Epithelial cell of esophagus (primary cell): ENCODE measurements at regions not wholly inside any gene's neighbourhood (a gene's known extent, or its start where the extent isn't known, plus 50 kb on each side); places are given as distances from the start of the nearest gene placed in this dataset.
A peak's percentile ranks its signal among the peaks of the same experiment; 100 is the strongest.

Source experiments
- DNase-seq: peaks from one replicate; pipeline ENCODE4 v3.0.0; 2010; ENCODE audit warnings: low read depth
- H3K4me3 ChIP-seq: 2 replicates; pipeline ENCODE4 v1.5.1; 2011; ENCODE audit warnings: mild to moderate bottlenecking, low read length, control low read depth
- TF ChIP-seq, protein P1 (sequence below): IDR thresholded peaks from 2 replicates; pipeline ENCODE4 v1.5.1; 2011; ENCODE audit warnings: low read depth, mild to moderate bottlenecking, low read length, control low read depth, inconsistent platforms; ENCODE audit not compliant: insufficient read depth; ENCODE audit errors: missing control alignments

DNA sequence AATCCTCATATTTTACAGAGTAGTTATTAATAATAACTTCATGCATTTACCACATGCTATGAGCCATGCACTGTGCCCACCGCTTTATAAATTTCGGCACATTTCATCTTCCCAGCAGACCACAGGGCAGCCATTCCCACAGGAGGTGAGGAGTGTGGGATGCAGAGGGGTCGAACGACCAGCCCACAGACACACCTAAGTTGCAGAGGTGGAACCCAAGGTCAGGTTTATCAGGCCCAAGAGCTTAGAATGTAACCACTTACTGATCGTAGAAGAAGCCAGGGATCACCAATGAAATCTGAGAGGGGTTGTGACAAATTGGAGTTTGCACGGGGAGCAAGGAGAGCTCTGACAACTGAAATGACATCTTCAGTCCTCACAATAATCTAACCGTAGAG is 303.0 kb upstream of the MSX2 start:
- no peak for DNase-seq
- TF ChIP-seq, protein P1, sequence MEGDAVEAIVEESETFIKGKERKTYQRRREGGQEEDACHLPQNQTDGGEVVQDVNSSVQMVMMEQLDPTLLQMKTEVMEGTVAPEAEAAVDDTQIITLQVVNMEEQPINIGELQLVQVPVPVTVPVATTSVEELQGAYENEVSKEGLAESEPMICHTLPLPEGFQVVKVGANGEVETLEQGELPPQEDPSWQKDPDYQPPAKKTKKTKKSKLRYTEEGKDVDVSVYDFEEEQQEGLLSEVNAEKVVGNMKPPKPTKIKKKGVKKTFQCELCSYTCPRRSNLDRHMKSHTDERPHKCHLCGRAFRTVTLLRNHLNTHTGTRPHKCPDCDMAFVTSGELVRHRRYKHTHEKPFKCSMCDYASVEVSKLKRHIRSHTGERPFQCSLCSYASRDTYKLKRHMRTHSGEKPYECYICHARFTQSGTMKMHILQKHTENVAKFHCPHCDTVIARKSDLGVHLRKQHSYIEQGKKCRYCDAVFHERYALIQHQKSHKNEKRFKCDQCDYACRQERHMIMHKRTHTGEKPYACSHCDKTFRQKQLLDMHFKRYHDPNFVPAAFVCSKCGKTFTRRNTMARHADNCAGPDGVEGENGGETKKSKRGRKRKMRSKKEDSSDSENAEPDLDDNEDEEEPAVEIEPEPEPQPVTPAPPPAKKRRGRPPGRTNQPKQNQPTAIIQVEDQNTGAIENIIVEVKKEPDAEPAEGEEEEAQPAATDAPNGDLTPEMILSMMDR = no peak
- no peak overlapping the region for H3K4me3 ChIP-seq

DNA sequence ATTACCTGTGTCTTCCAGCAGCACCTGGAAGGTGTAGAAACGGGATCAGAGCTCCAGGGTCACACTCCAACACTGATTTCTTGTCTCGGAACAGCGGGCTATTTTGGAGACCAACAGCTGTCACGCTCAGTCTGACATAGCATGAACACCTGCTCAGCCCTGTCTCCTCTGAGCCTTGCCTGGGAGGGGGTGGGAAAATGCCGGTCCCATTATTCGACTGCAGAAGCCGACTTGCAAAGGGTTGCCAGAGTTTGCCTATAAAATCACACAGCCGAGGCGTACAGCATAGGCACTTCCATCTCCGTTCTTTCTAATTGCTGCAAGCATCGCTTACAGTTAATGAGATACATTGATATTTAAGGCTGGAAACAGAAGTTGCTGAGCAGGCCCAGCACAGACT is 300.8 kb upstream of the MSX2 start:
- no peak for DNase-seq

DNA sequence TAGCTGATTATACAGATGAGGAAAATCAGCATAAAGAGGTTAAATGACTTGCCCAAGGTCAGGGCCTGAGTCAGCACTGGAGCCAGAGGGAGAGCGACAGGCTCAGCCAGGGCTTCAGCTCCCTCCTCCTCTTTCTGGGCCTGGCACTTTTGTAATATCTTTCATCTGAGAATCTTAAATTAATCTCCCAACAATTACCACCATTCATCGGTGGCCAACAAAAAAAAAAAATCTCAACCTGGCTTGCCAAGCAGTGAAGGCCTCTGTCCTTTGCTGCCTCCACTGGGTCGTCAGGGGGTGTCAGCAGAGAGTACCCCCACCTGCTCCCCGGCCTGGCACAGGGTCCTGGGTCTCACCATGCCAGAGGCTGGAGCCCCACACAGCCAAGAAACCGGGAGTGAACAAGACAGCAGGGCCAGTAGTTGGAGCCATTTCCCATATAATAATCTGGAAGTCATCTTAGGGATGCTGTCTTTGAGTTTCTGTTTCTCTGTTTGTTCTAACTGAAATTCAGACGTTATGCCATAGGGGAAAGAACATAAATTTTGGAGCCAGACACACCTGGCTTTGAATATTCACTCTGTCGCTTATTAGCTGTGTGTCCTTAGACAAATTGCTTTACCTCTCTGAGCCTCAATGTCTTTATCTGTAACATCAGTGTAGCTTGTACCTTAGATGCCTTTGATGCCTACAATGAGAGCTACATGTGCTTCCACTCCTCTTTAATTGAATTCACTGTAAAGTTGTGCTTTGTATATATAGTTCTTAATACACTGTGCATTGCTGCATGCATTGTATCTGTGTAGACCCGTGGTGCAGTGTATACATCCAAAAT is 299.9 kb upstream of the MSX2 start:
- no peak overlapping the region for H3K4me3 ChIP-seq
- no peak for DNase-seq
- TF ChIP-seq, protein P1 = no peak

More for the DNA sequence above, 300.8 kb upstream of the MSX2 start:
- TF ChIP-seq, protein P1 = no peak
- no peak overlapping the region for H3K4me3 ChIP-seq

DNA sequence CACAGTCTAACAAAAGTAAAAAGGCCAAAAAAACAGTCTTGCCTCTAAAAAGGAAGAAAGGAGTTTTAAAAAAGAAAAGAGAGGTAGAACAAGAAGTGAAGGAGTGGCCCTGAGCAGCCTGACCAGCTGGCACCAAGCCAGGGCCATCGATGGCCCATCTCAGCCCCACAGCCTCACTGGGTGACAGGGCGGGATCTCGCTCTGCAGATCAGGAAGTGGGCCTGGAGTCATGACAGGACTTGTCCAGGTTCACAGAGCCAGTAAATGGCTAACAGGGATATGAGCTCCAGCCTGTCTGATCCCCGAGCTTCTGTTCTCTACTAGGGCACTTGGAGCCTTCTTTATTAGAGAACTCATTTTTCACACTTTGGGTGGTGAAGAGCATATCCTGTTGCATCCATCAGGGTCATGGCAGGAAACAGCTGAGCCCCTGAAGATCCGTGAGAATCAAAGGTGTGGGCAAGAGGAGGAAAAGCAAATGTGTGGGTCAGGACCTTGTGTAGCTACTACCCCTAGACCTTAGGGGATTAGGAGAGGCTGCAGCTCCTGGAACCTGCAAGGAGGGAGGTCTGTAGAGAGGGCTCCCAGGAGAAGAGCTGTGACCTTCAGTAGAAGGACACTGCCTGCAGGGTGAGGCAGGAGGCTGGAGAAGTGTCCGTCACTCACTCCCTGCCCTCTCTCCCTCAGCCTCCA is 299.0 kb upstream of the MSX2 start:
- DNase-seq = peak; percentile 60
- H3K4me3 ChIP-seq = no peak overlapping the region
- TF ChIP-seq, protein P1 = no peak

DNA sequence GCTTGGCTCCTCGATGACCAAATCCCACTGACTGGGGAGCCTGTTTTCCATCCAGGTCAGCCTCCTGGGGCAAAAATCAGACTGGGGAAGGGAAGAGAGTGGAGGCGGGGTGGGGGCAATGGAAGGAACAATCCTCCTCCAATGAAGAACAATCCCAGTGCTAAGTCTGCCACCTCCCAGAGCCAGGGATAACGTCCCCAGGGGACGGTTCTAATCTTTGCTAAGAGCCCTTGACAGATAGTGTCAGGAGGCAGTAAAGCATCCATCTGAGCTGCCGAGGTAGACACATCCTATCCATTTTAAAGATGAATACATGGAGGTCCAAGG is 298.5 kb upstream of the MSX2 start:
- DNase-seq = no peak
- TF ChIP-seq, protein P1 = no peak
- H3K4me3 ChIP-seq = no peak overlapping the region

DNA sequence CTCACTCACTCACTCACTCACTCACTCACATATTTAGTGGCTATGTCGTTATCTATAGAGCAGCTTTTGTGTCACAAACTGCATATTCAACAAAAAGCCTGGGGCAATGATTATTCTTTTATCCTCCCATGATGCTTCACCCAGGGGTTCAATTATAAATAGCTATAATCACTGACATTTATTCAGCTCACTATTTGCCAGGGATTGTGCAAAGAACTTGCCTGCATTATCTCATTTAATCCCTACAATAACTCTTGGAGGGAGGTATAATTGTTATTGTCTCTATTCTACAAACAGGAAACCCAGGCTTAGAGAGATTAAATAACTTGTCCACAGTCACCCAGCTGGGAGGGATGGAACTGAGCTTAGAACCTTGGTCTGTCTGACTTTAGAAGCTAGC is 298.0 kb upstream of the MSX2 start:
- H3K4me3 ChIP-seq = no peak overlapping the region
- TF ChIP-seq, protein P1 = no peak
- DNase-seq = no peak
